CD4-positive, alpha-beta T cell (primary cell): ENCODE measurements at regions not wholly inside any gene's neighbourhood (a gene's known extent, or its start where the extent isn't known, plus 50 kb on each side); places are given as distances from the start of the nearest gene placed in this dataset.
"Not testable (repeated sequence)": the region's sequence is repeated elsewhere in the genome, so short reads cannot be mapped to it uniquely, and the experiment has no call there.

ENCODE experiments used
- ATAC-seq: fragments of 200-7000 bp; cut with Tn5 transposase; one replicate; pipeline ENCODE4 v1.10.0; 2022; ENCODE audit warnings: mild to moderate bottlenecking; ENCODE audit not compliant: poor library complexity
- CTCF ChIA-PET: fragments of 350-600 bp; sonication (Branson Sonifier 250); formaldehyde crosslinking; loops from one replicate; lab custom pipeline; 2021; ENCODE audit warnings: antibody characterized with exemption, inconsistent platforms; lab: Charles Lee
- POLR2A ChIA-PET: fragments of 350-600 bp; sonication (Branson Sonifier 250); formaldehyde crosslinking; loops from one replicate; lab custom pipeline; 2021; ENCODE audit warnings: antibody characterized with exemption, inconsistent platforms; lab: Charles Lee
- DNase-seq, 14 experiments: peaks; one replicate each; pipeline ENCODE4 v3.0.0-alpha.2; 2013 to 2020; ENCODE audit warnings: mixed read lengths in 2 of 14
- H3K27ac ChIP-seq, 2 donors: one replicate each; pipeline versions ENCODE4 v1.5.1 to v1.7.0; 2013; ENCODE audit warnings: low read length in 2 of 2, low read depth in 1 of 2, mild to moderate bottlenecking in 1 of 2
- H3K27me3 ChIP-seq, 2 experiments: 1 replicate in 1 of 2; 2 replicates in 1 of 2; pipeline versions ENCODE4 v1.6.1 to v1.7.0; 2013; ENCODE audit warnings: low read length in 2 of 2, control low read depth in 1 of 2, mild to moderate bottlenecking in 1 of 2, moderate library complexity in 1 of 2; ENCODE audit not compliant: insufficient read depth in 2 of 2, control insufficient read depth in 1 of 2
- H3K36me3 ChIP-seq: one replicate; pipeline ENCODE4 v1.6.1; 2013; ENCODE audit warnings: low read length, control low read depth; ENCODE audit not compliant: insufficient read depth
- H3K4me1 ChIP-seq: one replicate; pipeline ENCODE4 v1.6.1; 2013; ENCODE audit warnings: low read length, control low read depth; ENCODE audit not compliant: insufficient read depth
- H3K4me3 ChIP-seq: one replicate; pipeline ENCODE4 v1.5.1; 2013; ENCODE audit warnings: mild to moderate bottlenecking, low read length, moderate library complexity
- H3K9me3 ChIP-seq, 2 experiments: 1 replicate in 1 of 2; 2 replicates in 1 of 2; pipeline versions ENCODE4 v1.6.1 to v1.7.0; 2013; ENCODE audit warnings: low read length in 2 of 2, mild to moderate bottlenecking in 2 of 2, control low read depth in 1 of 2, moderate library complexity in 1 of 2; ENCODE audit not compliant: control insufficient read depth in 1 of 2, insufficient read depth in 1 of 2
- H3K27ac Mint-ChIP-seq: one replicate; pipeline ENCODE4 v1.8.0; 2020; ENCODE audit warnings: mixed read lengths
- H3K27me3 Mint-ChIP-seq: one replicate; pipeline ENCODE4 v1.8.0; 2021; ENCODE audit warnings: mixed read lengths
- H3K36me3 Mint-ChIP-seq: one replicate; pipeline ENCODE4 v1.8.0; 2021; ENCODE audit warnings: low read depth, mixed read lengths
- H3K4me1 Mint-ChIP-seq: one replicate; pipeline ENCODE4 v1.8.0; 2021; ENCODE audit warnings: low read depth, mixed read lengths
- H3K4me3 Mint-ChIP-seq: one replicate; pipeline ENCODE4 v1.8.0; 2020; ENCODE audit warnings: mild to moderate bottlenecking, mixed read lengths
- H3K9me3 Mint-ChIP-seq: one replicate; pipeline ENCODE4 v1.8.0; 2020; ENCODE audit warnings: mixed read lengths
- intact Hi-C, 2 experiments: fragments of 100-400 bp; cut with DNase I in 1 of 2; cut with micrococcal nuclease in 1 of 2; formaldehyde crosslinking; loops; one replicate each; pipeline versions ENCODE4 v1.15.1 to v1.9.0; 2023 to 2025; cut with DNase I, micrococcal nuclease
- TF ChIP-seq, protein P1 (sequence below): fragments of 200-600 bp; IDR thresholded peaks from one replicate; pipeline ENCODE4 v1.8.0; 2022; ENCODE audit warnings: antibody characterized with exemption, mild to moderate bottlenecking

GRCh38 chr22:23499845-23500500, 80.1 kb downstream of the IGLL1 start:
- no peak overlapping the region for H3K4me3 ChIP-seq
- H3K4me1 ChIP-seq = no peaks in the 10 kb centered on the region
- DNase-seq = no peak
- no peak overlapping the region for H3K27ac Mint-ChIP-seq
- TF ChIP-seq, protein P1, sequence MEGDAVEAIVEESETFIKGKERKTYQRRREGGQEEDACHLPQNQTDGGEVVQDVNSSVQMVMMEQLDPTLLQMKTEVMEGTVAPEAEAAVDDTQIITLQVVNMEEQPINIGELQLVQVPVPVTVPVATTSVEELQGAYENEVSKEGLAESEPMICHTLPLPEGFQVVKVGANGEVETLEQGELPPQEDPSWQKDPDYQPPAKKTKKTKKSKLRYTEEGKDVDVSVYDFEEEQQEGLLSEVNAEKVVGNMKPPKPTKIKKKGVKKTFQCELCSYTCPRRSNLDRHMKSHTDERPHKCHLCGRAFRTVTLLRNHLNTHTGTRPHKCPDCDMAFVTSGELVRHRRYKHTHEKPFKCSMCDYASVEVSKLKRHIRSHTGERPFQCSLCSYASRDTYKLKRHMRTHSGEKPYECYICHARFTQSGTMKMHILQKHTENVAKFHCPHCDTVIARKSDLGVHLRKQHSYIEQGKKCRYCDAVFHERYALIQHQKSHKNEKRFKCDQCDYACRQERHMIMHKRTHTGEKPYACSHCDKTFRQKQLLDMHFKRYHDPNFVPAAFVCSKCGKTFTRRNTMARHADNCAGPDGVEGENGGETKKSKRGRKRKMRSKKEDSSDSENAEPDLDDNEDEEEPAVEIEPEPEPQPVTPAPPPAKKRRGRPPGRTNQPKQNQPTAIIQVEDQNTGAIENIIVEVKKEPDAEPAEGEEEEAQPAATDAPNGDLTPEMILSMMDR = no peak
- ChIA-PET POLR2A (no interaction called here), CTCF (no interaction called here)
- H3K9me3 ChIP-seq = peaks cover 0 to 5% of the 10 kb centered on the region in 2 experiments
- intact Hi-C loops = no loop called here
- H3K27me3 ChIP-seq = peaks cover 0 to 2% of the 10 kb centered on the region in 2 experiments
- no peak overlapping the region for H3K4me3 Mint-ChIP-seq
- ATAC-seq = no peak
- H3K36me3 ChIP-seq = no peaks in the 10 kb centered on the region
- peaks cover 4% of the 10 kb centered on the region for H3K27me3 Mint-ChIP-seq
- H3K9me3 Mint-ChIP-seq = no peaks in the 10 kb centered on the region
- peaks cover 23% of the 10 kb centered on the region for H3K4me1 Mint-ChIP-seq
- H3K27ac ChIP-seq = no peak overlapping the region
- H3K36me3 Mint-ChIP-seq = no peaks in the 10 kb centered on the region

DNA sequence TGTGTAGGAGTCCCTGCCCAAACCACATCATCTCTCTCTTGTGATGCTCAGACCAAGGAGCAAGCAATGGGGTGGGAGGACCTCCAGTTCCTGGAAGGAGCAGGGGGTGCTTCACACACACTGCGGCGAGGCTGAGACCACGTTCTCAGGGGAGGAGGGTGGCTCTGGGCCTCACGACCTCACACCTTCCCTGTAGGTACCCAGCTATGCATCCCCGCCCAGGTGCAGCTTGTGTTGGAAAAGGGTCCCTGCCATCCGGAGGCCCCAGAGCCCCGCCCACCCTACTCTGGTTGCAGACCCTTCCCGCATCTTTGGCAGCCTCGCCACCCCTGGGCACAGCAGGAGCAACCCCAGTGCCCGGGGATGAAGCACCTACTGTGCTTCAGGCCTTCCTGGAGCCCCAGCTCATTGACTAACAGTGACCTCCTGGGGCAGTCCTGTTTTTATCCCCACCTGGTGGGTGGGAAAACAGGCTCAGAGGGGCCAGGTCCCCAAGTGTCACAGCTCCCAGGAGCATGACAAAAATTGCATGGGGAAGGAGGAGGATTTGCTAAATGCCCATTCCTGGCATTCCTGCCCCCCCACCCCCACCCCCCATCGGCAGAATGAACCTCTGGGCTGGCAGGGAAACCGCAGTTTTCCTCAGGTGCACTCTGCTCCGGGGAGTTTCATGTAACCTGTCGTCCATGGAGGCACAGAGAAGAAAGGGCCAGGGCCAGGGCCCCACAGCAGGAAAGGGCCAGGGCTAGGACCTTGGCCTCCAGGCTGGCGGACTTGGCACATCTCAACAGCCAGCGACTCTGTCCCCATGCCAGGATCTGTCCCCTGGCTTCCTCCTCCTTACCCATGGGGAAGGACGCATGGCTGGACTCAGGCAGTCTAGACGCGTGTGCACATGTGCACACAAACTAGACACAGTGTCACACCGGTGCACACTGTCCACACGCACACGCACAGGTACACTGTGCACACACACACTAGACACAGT, 81.0 kb downstream of the IGLL1 start:
- CTCF ChIA-PET = no interaction called here
- H3K27me3 Mint-ChIP-seq = peaks cover 4% of the 10 kb centered on the region
- H3K36me3 ChIP-seq = no peaks in the 10 kb centered on the region
- H3K27ac Mint-ChIP-seq = no peak overlapping the region
- no peaks in the 10 kb centered on the region for H3K36me3 Mint-ChIP-seq
- H3K27ac ChIP-seq = no peak overlapping the region
- DNase-seq (peak in 1 of 14 experiments; percentile 5), ATAC-seq (no peak)
- TF ChIP-seq, protein P1 = no peak
- H3K4me3 ChIP-seq = no peak overlapping the region
- H3K4me1 ChIP-seq = no peaks in the 10 kb centered on the region
- POLR2A ChIA-PET = no interaction called here
- peaks cover 0 to 5% of the 10 kb centered on the region in 2 experiments for H3K9me3 ChIP-seq
- intact Hi-C loops = no loop called here
- H3K4me1 Mint-ChIP-seq = peaks cover 26% of the 10 kb centered on the region
- H3K9me3 Mint-ChIP-seq = no peaks in the 10 kb centered on the region
- H3K4me3 Mint-ChIP-seq = no peak overlapping the region
- peaks cover 0 to 2% of the 10 kb centered on the region in 2 experiments for H3K27me3 ChIP-seq

- H3K4me1 ChIP-seq, intact Hi-C loops, POLR2A ChIA-PET, H3K9me3 Mint-ChIP-seq, H3K9me3 ChIP-seq, H3K36me3 Mint-ChIP-seq, CTCF ChIA-PET, ATAC-seq, H3K27ac Mint-ChIP-seq, DNase-seq, H3K36me3 ChIP-seq, H3K4me3 Mint-ChIP-seq, H3K4me3 ChIP-seq, H3K27me3 ChIP-seq, H3K27me3 Mint-ChIP-seq, H3K27ac ChIP-seq: not testable (repeated sequence)
- H3K4me1 Mint-ChIP-seq = peaks cover 26% of the 10 kb centered on the region
Observed at GRCh38 chr22:23497889-23498288, 82.2 kb downstream of the IGLL1 start.
